Activated CD4-positive, CD25-positive, alpha-beta regulatory T cell treated with anti-CD3 and anti-CD28 coated beads, Interleukin-2, amount 50 U/mL, for 24 hours (primary cell): ENCODE measurements at regions not wholly inside any gene's neighbourhood (a gene's known extent, or its start where the extent isn't known, plus 50 kb on each side); places are given as distances from the start of the nearest gene placed in this dataset.
A peak's percentile ranks its signal among the peaks of the same experiment; 100 is the strongest.

Experiments used
- ATAC-seq, 2 donors: fragments of 150-1000 bp; cut with Tn5 transposase; one replicate each; pipeline ENCODE4 v1.10.0; 2021; ENCODE audit warnings: mild to moderate bottlenecking in 1 of 2, moderate library complexity in 1 of 2

GRCh38 chr10:91149550-91149949 lies 70.9 kb upstream of the PCGF5 start:
- no peak for ATAC-seq

GRCh38 chr10:91150631-91151030 lies 69.8 kb upstream of the PCGF5 start:
- no peak for ATAC-seq

GRCh38 chr10:91153508-91153907 lies 67.0 kb upstream of the PCGF5 start:
- no peak for ATAC-seq

GRCh38 chr10:91154842-91155241 lies 65.6 kb upstream of the PCGF5 start:
- ATAC-seq, result no peak

GRCh38 chr10:91156196-91156595 lies 64.3 kb upstream of the PCGF5 start:
- no peak for ATAC-seq

GRCh38 chr10:91159254-91159783 lies 61.1 kb upstream of the PCGF5 start:
- no peak for ATAC-seq

GRCh38 chr10:91162050-91162494 lies 58.4 kb upstream of the PCGF5 start:
- no peak for ATAC-seq

GRCh38 chr10:91162495-91163268 lies 57.8 kb upstream of the PCGF5 start:
- ATAC-seq, result peak; percentile 55 to 56

- peak; percentile 55 for ATAC-seq
These were observed 57.1 kb upstream of the PCGF5 start for GRCh38 chr10:91163269-91163868.

- peak; percentile 79 to 80 for ATAC-seq
These were observed 56.5 kb upstream of the PCGF5 start for GRCh38 chr10:91163869-91164474.

- ATAC-seq, result no peak
These were observed 55.9 kb upstream of the PCGF5 start for GRCh38 chr10:91164520-91165065.

- ATAC-seq, result no peak
These were observed 53.1 kb upstream of the PCGF5 start for GRCh38 chr10:91167406-91167805.

GRCh38 chr10:91170418-91170817 lies 50.0 kb upstream of the PCGF5 start:
- no peak for ATAC-seq
